OCI-LY1 (cell line): ENCODE measurements at regions not wholly inside any gene's neighbourhood (a gene's known extent, or its start where the extent isn't known, plus 50 kb on each side); places are given as distances from the start of the nearest gene placed in this dataset.

Experiments used
- H2AFZ ChIP-seq: fragments of 200-600 bp; sonication (generic), shearing (Covaris generic); 2 replicates; pipeline ENCODE4 v1.6.0; 2014; ENCODE audit warnings: antibody characterized with exemption, mild to moderate bottlenecking, low read length
- H3F3A ChIP-seq: fragments of 200-600 bp; sonication (generic), shearing (Covaris generic); 2 replicates; pipeline ENCODE4 v1.6.0; 2014; ENCODE audit warnings: mild to moderate bottlenecking, antibody characterized with exemption, low read length, moderate library complexity; ENCODE audit not compliant: insufficient read depth
- H3K27ac ChIP-seq: fragments of 200-600 bp; sonication (generic); 2 replicates; pipeline ENCODE4 v1.5.1; 2014; ENCODE audit warnings: low read length, mixed run types, mild to moderate bottlenecking, low read depth; ENCODE audit not compliant: poor library complexity, severe bottlenecking
- H3K27me3 ChIP-seq: fragments of 200-600 bp; sonication (generic); 2 replicates; pipeline ENCODE4 v1.6.0; 2014; ENCODE audit warnings: antibody characterized with exemption, mild to moderate bottlenecking, low read length, moderate library complexity; ENCODE audit not compliant: insufficient read depth
- H3K36me3 ChIP-seq: fragments of 200-600 bp; sonication (generic); 2 replicates; pipeline ENCODE4 v1.6.1; 2014; ENCODE audit warnings: mild to moderate bottlenecking, antibody characterized with exemption, low read length, moderate library complexity, mixed read lengths; ENCODE audit not compliant: insufficient read depth
- H3K4me1 ChIP-seq: fragments of 200-600 bp; sonication (generic); 2 replicates; pipeline ENCODE4 v1.5.1; 2014; ENCODE audit warnings: mild to moderate bottlenecking, low read length, moderate library complexity; ENCODE audit not compliant: insufficient read depth, severe bottlenecking
- H3K4me2 ChIP-seq: fragments of 200-600 bp; sonication (generic), shearing (Covaris generic); 2 replicates; pipeline ENCODE4 v1.6.1; 2014; ENCODE audit warnings: low read length
- H3K4me3 ChIP-seq: fragments of 200-600 bp; sonication (generic); 2 replicates; pipeline ENCODE4 v1.5.1; 2014; ENCODE audit warnings: low read length, low read depth, mild to moderate bottlenecking, mixed read lengths; ENCODE audit not compliant: poor library complexity, severe bottlenecking
- H3K79me2 ChIP-seq: fragments of 200-600 bp; shearing (Covaris generic); 2 replicates; pipeline ENCODE4 v1.6.1; 2016; ENCODE audit warnings: mixed run types, low read length, mixed read lengths; ENCODE audit not compliant: insufficient read depth
- H3K9ac ChIP-seq: fragments of 200-600 bp; sonication (generic), shearing (Covaris generic); 2 replicates; pipeline ENCODE4 v1.6.1; 2014; ENCODE audit warnings: mild to moderate bottlenecking, low read length, mixed read lengths
- H3K9me2 ChIP-seq: fragments of 200-600 bp; sonication (generic), shearing (Covaris generic); 2 replicates; pipeline ENCODE4 v1.6.1; 2014; ENCODE audit warnings: low read depth, mild to moderate bottlenecking, low read length, mixed read lengths
- H3K9me3 ChIP-seq: fragments of 200-600 bp; shearing (Covaris generic); 2 replicates; pipeline ENCODE4 v1.6.1; 2014; ENCODE audit warnings: low read length, mixed read lengths
- H4K20me1 ChIP-seq: fragments of 200-600 bp; sonication (generic), shearing (Covaris generic); 2 replicates; pipeline ENCODE4 v1.6.0; 2016; ENCODE audit warnings: mild to moderate bottlenecking, low read length; ENCODE audit not compliant: insufficient read depth
- CTCF ChIP-seq: fragments of 200-600 bp; sonication (generic), shearing (Covaris generic); IDR thresholded peaks from 2 replicates; pipeline ENCODE4 v1.5.1; 2017; ENCODE audit warnings: mild to moderate bottlenecking, antibody characterized with exemption, low read length, moderate library complexity, mixed read lengths
- EZH2 ChIP-seq: fragments of 200-600 bp; sonication (generic), shearing (Covaris generic); IDR thresholded peaks from 2 replicates; pipeline ENCODE4 v1.8.0; 2017; ENCODE audit warnings: borderline replicate concordance, mixed run types, mild to moderate bottlenecking, antibody characterized with exemption, low read length, moderate library complexity, mixed read lengths

GRCh38 chr1:30146448-30146847 lies 576.9 kb downstream of the MATN1 start:
- H3K9me3 ChIP-seq, result no peaks in the 10 kb centered on the region
- H3K4me2 ChIP-seq, result no peak overlapping the region
- no peak overlapping the region for H2AFZ ChIP-seq
- no peak overlapping the region for H3K9ac ChIP-seq
- no peaks in the 10 kb centered on the region for H3K27me3 ChIP-seq
- H4K20me1 ChIP-seq, result no peaks in the 10 kb centered on the region
- H3K9me2 ChIP-seq, result no peaks in the 10 kb centered on the region
- H3K4me1 ChIP-seq, result no peaks in the 10 kb centered on the region
- no peak for TF ChIP-seq EZH2
- no peak for TF ChIP-seq CTCF
- no peak overlapping the region for H3K4me3 ChIP-seq
- no peak overlapping the region for H3K27ac ChIP-seq
- H3K79me2 ChIP-seq, result no peaks in the 10 kb centered on the region
- H3F3A ChIP-seq, result no peaks in the 10 kb centered on the region
- no peaks in the 10 kb centered on the region for H3K36me3 ChIP-seq

GRCh38 chr1:30145723-30146303 lies 577.6 kb downstream of the MATN1 start:
- no peak overlapping the region for H3K27ac ChIP-seq

GRCh38 chr1:30144831-30145230 lies 578.6 kb downstream of the MATN1 start:
- H4K20me1 ChIP-seq, result no peaks in the 10 kb centered on the region
- no peak overlapping the region for H3K27ac ChIP-seq
- H3K9ac ChIP-seq, result no peak overlapping the region
- no peaks in the 10 kb centered on the region for H3K9me2 ChIP-seq
- no peak overlapping the region for H3K4me2 ChIP-seq
- H3K79me2 ChIP-seq, result no peaks in the 10 kb centered on the region
- no peaks in the 10 kb centered on the region for H3K36me3 ChIP-seq
- H3K4me3 ChIP-seq, result no peak overlapping the region
- no peak overlapping the region for H2AFZ ChIP-seq
- H3K4me1 ChIP-seq, result no peaks in the 10 kb centered on the region
- H3K9me3 ChIP-seq, result no peaks in the 10 kb centered on the region
- TF ChIP-seq EZH2 (no peak), CTCF (no peak)
- H3F3A ChIP-seq, result no peaks in the 10 kb centered on the region
- no peaks in the 10 kb centered on the region; the same call in 1 of the 2 replicates for H3K27me3 ChIP-seq

More at GRCh38 chr1:30145723-30146303, 577.6 kb downstream of the MATN1 start:
- Histone ChIP-seq H2AFZ (no peak overlapping the region), H3K9me3 (no peaks in the 10 kb centered on the region), H3K4me3 (no peak overlapping the region), H3K79me2 (no peaks in the 10 kb centered on the region), H3K27me3 (no peaks in the 10 kb centered on the region), H3K9me2 (no peaks in the 10 kb centered on the region), H3K4me2 (no peak overlapping the region), H3K4me1 (no peaks in the 10 kb centered on the region), H3K9ac (no peak overlapping the region), H3K36me3 (no peaks in the 10 kb centered on the region), H4K20me1 (no peaks in the 10 kb centered on the region), H3F3A (no peaks in the 10 kb centered on the region)
- no peak for TF ChIP-seq CTCF
- TF ChIP-seq EZH2, result no peak
